NB4 (cell line): ENCODE measurements at regions not wholly inside any gene's neighbourhood (a gene's known extent, or its start where the extent isn't known, plus 50 kb on each side); places are given as distances from the start of the nearest gene placed in this dataset.
"Not testable (repeated sequence)": the region's sequence is repeated elsewhere in the genome, so short reads cannot be mapped to it uniquely, and the experiment has no call there.

ENCODE experiments used
- TF ChIP-seq, protein P1 (sequence below): IDR thresholded peaks from one replicate; pipeline ENCODE4 v1.5.1; 2012; ENCODE audit warnings: low read depth, low read length
- TF ChIP-seq, protein P2 (sequence below): IDR thresholded peaks from 2 replicates; pipeline ENCODE4 v1.6.1; 2011; ENCODE audit warnings: low read depth, low read length

DNA sequence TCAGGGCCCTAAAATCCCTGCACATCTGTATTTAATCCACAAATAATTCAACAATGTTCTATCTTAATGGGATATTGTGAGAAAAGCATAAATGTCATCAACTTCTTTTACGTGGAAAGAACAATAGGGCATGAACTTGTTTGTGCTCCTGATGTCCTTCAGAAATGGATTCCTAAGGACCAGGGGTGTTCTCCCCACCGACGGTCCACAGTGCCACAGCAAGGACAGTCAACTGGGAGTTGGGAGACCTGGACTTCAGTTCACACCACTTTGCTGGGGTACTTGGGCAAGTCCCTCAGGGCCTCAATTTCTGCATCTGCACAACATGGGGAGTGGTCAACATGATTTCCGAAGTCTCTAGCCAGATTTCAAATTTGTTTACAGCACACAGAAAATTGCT lies 908.4 kb downstream of the RPIA start:
- TF ChIP-seq, protein P1, sequence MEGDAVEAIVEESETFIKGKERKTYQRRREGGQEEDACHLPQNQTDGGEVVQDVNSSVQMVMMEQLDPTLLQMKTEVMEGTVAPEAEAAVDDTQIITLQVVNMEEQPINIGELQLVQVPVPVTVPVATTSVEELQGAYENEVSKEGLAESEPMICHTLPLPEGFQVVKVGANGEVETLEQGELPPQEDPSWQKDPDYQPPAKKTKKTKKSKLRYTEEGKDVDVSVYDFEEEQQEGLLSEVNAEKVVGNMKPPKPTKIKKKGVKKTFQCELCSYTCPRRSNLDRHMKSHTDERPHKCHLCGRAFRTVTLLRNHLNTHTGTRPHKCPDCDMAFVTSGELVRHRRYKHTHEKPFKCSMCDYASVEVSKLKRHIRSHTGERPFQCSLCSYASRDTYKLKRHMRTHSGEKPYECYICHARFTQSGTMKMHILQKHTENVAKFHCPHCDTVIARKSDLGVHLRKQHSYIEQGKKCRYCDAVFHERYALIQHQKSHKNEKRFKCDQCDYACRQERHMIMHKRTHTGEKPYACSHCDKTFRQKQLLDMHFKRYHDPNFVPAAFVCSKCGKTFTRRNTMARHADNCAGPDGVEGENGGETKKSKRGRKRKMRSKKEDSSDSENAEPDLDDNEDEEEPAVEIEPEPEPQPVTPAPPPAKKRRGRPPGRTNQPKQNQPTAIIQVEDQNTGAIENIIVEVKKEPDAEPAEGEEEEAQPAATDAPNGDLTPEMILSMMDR, result not testable (repeated sequence)
- TF ChIP-seq, protein P2, sequence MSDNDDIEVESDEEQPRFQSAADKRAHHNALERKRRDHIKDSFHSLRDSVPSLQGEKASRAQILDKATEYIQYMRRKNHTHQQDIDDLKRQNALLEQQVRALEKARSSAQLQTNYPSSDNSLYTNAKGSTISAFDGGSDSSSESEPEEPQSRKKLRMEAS, result not testable (repeated sequence)
